GM12891 (cell line): ENCODE measurements at regions not wholly inside any gene's neighbourhood (a gene's known extent, or its start where the extent isn't known, plus 50 kb on each side); places are given as distances from the start of the nearest gene placed in this dataset.
"Not testable (repeated sequence)": the region's sequence is repeated elsewhere in the genome, so short reads cannot be mapped to it uniquely, and the experiment has no call there.

Source experiments
- POLR2A ChIP-seq: IDR thresholded peaks from 2 replicates; pipeline ENCODE4 v1.6.1; 2011; ENCODE audit warnings: low read depth, low read length, control low read depth
- POLR2AphosphoS5 ChIP-seq: IDR thresholded peaks from 2 replicates; pipeline ENCODE4 v1.6.1; 2011; ENCODE audit warnings: low read depth, low read length, control low read depth
- SPI1 ChIP-seq: IDR thresholded peaks from 2 replicates; pipeline ENCODE4 v1.6.1; 2011; ENCODE audit warnings: low read depth, low read length, control low read depth
- TAF1 ChIP-seq: IDR thresholded peaks from 2 replicates; pipeline ENCODE4 v1.6.1; 2011; ENCODE audit warnings: low read depth, low read length, control low read depth

- not testable (repeated sequence) for TF ChIP-seq POLR2A, POLR2AphosphoS5, TAF1, SPI1
These were observed 1001.9 kb downstream of the STPG2 start for GRCh38 chr4:97141332-97141731.
